GM21723 (cell line): ENCODE measurements at regions not wholly inside any gene's neighbourhood (a gene's known extent, or its start where the extent isn't known, plus 50 kb on each side); places are given as distances from the start of the nearest gene placed in this dataset.
"Not testable (repeated sequence)": the region's sequence is repeated elsewhere in the genome, so short reads cannot be mapped to it uniquely, and the experiment has no call there.

Experiments used
- ATAC-seq: cut with Tn5 transposase; IDR thresholded peaks from one replicate; pipeline ENCODE4 v1.9.1; 2021; ENCODE audit warnings: mild to moderate bottlenecking, moderate library complexity; ENCODE audit not compliant: unreplicated experiment

DNA sequence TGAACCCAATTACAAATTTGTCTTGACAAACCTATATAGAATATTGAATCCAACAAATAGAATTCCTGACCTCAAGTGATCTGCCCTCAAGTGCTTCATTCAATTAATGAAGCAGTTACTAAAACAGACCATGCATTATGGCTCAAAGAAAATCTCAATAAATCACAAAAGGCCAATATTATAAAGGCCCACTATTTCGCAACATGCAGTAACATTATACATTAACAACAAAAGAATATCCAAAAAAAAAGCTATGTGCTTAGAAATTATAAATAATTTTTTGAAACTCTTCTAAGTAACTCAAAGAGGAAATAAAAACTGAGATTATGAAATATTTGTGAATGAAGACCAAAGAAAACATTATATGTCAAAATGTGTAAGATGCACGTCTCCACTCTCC lies 177.7 kb downstream of the ZNF674 start:
- no peak for ATAC-seq

GRCh38 chrX:46366381-46367207 lies 178.6 kb downstream of the ZNF674 start:
- ATAC-seq, result no peak

- ATAC-seq, result no peak
Observed at GRCh38 chrX:46354481-46354880, 190.7 kb downstream of the ZNF674 start.

DNA sequence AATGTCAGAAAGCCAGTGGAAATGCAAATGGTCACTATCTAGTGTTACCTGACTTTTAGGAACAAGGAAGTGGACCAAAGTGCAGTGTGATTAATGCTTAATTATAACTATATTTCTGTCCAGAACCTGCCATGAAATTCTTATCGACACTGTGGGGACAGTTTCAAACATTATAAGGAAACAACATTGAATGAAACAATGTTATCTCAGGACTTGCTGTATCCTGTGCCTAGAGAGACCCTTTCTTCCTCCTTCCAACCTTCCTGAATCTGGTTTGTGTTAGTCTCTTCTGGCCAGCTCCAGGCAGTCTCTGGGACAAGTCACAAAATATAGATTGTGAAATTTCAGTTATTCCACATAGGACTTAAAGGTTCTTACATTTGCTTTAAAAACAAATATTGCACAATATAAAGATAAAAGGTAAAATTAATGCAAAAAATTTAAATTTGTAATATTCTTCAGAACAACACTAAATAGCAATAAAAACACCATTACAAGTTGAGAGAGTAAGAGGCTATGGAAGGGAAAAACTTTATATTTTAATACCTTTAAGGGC lies 203.4 kb downstream of the ZNF674 start:
- ATAC-seq, result no peak

GRCh38 chrX:46340696-46341095 lies 204.5 kb downstream of the ZNF674 start:
- ATAC-seq, result no peak

- no peak for ATAC-seq
Observed at GRCh38 chrX:46333550-46333949, 211.7 kb downstream of the ZNF674 start.

DNA sequence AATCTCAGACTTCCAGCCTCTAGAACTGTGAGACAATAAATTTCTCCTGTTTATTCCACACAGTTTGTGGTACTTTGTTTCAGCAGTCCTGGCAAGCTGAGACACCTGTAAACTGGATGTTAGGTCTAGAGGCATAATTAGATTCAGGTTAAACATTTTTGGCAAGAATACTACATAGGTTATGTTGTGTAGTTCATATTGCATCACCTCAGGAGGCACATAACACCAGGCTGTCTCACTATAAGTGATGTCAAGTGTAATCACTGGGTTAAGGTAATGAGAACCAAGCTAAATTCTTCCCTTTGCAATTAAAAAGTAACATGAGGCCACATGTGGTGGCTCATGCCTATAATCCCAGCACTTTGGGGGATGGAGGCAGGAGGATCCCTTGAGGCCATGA lies 214.2 kb downstream of the ZNF674 start:
- ATAC-seq, result no peak

GRCh38 chrX:46330513-46330912 lies 214.7 kb downstream of the ZNF674 start:
- ATAC-seq, result no peak

- ATAC-seq, result no peak
Observed at GRCh38 chrX:46328133-46328532, 217.1 kb downstream of the ZNF674 start.

DNA sequence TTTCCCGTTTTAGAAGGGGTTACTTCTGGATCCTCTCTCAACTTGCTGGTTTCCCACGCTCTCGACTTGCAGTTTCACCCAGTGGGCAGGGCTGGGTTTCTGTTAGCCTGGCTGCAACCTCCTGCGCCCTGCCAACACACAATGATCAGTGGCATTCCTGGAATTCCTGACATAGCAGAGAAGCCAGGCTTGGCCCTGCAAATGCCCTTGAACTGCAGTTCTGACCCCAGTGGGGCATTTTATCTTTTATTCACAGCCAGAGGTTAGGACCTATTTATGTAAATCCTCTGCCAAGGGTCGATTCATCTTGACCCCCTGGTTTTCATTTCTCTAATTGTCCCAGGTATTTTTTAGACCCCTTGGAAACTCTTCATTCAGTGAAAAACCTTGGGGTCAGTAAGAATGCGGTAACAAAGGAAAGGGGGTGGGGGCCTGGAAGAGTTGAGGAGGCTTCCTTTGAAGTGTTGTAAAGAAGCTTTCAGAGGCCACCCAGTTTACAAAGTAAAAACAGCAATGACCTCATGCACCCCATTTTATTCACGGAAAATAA lies 217.6 kb downstream of the ZNF674 start:
- ATAC-seq, result no peak

- no peak for ATAC-seq
Observed at GRCh38 chrX:46326161-46326560, 219.1 kb downstream of the ZNF674 start.

DNA sequence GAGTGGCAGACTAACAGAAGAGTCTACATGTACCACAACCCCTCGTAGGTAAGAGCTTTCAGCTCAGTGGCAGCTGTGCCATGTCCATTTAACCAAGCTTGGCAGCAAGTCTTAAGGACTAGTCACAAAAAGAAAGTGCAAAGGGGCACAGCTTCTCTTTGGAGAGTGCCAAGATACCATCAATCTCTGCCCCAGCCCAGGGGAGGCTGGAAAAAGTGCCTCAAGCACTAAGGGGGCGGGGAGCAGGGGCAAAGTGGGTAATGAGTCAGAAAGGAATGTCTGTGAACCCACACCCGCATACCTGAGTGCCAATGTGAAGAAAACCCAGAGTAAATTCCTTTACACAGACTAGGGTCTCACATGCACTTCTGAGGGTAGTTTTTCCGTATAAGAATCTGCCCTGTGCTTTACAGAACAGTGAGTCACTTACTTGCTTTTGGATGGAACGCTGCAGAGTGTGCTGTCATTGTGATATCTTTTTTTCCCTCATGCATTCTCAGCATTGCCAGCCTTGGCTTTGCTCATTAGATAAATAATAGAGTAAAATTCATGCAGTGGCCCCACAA lies 219.8 kb downstream of the ZNF674 start:
- ATAC-seq, result no peak

GRCh38 chrX:46324166-46324565 lies 221.1 kb downstream of the ZNF674 start:
- no peak for ATAC-seq

DNA sequence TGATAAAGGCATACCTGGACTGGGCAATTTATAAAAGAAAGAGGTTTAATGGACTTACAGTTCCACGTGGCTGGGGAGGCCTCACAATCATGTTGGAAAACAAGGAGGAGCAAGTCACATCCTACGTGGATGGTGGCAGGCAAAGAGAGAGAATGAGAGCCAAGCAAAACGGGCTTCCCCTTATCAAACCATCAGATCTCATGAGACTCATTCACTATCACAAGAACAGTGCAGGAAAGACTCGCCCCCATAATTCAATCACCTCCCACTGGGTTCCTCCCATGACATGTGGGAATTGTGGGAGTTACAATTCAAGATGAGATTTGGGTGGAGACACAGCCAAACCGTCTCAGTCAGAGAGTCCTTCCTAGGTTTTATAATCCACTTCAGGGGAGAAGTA lies 222.3 kb downstream of the ZNF674 start:
- not testable (repeated sequence) for ATAC-seq

- no peak for ATAC-seq
Observed at GRCh38 chrX:46321676-46322075, 223.5 kb downstream of the ZNF674 start.

GRCh38 chrX:46319750-46320149 lies 225.5 kb downstream of the ZNF674 start:
- ATAC-seq, result no peak

GRCh38 chrX:46318551-46318950 lies 226.7 kb downstream of the ZNF674 start:
- no peak for ATAC-seq

GRCh38 chrX:46317163-46317562 lies 228.1 kb downstream of the ZNF674 start:
- ATAC-seq, result no peak

GRCh38 chrX:46311581-46312120 lies 233.6 kb downstream of the ZNF674 start:
- no peak for ATAC-seq

DNA sequence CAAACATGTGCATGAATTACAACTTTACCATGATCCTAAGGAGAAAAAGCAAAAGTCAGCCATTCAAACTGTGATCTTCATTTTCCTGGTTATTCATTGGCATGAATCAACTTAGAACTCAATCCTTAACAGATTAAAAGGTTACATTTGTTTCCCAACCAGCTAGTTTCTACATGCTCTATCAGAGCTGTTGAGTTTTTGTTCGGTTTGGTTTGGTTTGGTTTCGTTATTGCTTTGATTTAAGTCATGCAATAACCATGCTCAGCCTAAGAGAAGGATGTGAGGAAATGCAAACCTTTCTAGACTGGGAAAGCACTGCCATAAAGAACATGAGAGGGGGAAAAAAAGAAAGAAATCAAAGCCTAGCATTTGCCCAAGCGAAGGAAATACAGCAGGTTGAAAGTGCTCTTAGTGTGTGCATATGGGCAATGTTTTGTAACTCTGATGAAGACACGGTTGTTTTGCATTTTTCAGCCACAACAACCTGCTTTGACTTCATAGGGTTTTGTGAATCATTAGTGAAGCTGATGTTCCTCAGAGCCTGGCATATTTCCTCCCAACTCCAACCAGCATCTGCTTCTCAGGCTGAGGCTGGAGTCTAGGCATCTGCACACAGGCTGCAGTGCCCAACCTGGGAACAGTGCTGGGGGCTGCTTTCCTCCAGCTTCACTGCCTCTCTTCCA lies 234.3 kb downstream of the ZNF674 start:
- no peak for ATAC-seq

GRCh38 chrX:46308110-46308509 lies 237.1 kb downstream of the ZNF674 start:
- ATAC-seq, result no peak
